ENCODE measurements at regions not wholly inside any gene's neighbourhood (a gene's known extent, or its start where the extent isn't known, plus 50 kb on each side); places are given as distances from the start of the nearest gene placed in this dataset.

- TF ChIP-seq YY1 (IDR thresholded peaks at IDR 0.05; ENCODE audit: insufficient read depth, insufficient read length) (no peak), ZNF274 (IDR thresholded peaks at IDR 0.05; ENCODE audit: low read depth, low read length) (no peak), SUZ12 (IDR thresholded peaks at IDR 0.05; ENCODE audit: extremely low read depth, insufficient read depth, insufficient read length) (no peak)
- Histone ChIP-seq H3K9me3 (ENCODE audit: insufficient read depth, low read length) (peaks cover 44% of the 10 kb centered on the region), H3K4me3 (ENCODE audit: insufficient read length, low read depth) (no peak overlapping the region), H3K4me1 (ENCODE audit: insufficient read depth, insufficient read length) (no peaks in the 10 kb centered on the region), H3K9ac (ENCODE audit: insufficient read length, low read depth) (no peak overlapping the region), H3K36me3 (ENCODE audit: insufficient read depth, insufficient read length, low read length) (no peaks in the 10 kb centered on the region), H3K27me3 (ENCODE audit: insufficient read depth, insufficient read length) (no peaks in the 10 kb centered on the region)
- DNase-seq (ENCODE audit: low read depth, low spot score) = no peak
Observed at GRCh38 chr1:229822026-229822425, 196.0 kb downstream of the URB2 start.

DNA sequence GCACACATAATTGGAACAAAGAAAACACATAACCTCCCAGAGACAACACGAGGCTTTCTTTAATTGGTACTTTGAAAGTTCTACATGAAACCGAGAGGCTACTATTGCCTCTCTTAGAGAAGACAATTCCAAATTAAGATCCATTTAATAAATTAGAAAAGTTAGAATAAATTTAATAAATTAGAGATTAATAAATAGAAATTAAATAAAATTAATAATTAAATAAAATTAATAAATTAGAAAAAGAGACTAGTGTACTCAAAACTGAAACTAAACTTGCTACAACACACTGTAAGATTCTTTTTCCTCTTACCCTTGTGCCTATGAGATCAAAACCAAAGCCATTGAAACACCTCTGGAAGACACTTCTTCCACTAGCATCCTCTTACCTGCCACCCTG is 199.0 kb downstream of the URB2 start:
- no peak for TF ChIP-seq ZNF274 (IDR thresholded peaks at IDR 0.05; ENCODE audit: low read depth, low read length)
- no peak for TF ChIP-seq YY1 (IDR thresholded peaks at IDR 0.05; ENCODE audit: insufficient read depth, insufficient read length)
- no peak for TF ChIP-seq SUZ12 (IDR thresholded peaks at IDR 0.05; ENCODE audit: extremely low read depth, insufficient read depth, insufficient read length)
- Histone ChIP-seq H3K4me3 (ENCODE audit: insufficient read length, low read depth) (no peak overlapping the region), H3K9ac (ENCODE audit: insufficient read length, low read depth) (no peak overlapping the region), H3K4me1 (ENCODE audit: insufficient read depth, insufficient read length) (no peaks in the 10 kb centered on the region), H3K27me3 (ENCODE audit: insufficient read depth, insufficient read length) (no peaks in the 10 kb centered on the region), H3K9me3 (ENCODE audit: insufficient read depth, low read length) (peaks cover 31% of the 10 kb centered on the region), H3K36me3 (ENCODE audit: insufficient read depth, insufficient read length, low read length) (no peaks in the 10 kb centered on the region)
- no peak for DNase-seq (ENCODE audit: low read depth, low spot score)

DNA sequence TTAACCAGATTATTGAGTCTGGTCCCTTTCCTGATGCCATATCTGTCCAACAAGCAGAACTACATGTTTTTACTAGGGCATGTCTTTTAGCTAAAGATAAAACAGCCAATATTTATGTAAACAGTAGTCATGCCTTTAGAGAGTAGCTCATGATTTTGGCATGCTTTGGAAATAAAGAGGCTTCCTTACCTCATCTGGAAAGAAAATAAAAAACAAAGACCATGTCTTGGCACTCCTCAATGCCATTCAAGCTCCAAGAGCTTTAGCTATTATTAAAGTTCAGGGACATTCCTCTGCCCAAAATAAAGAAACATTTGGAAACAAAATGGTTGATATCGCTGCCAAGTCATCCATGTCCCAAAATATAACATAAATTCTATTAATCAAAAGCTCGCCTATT is 202.4 kb downstream of the URB2 start:
- Histone ChIP-seq H3K27me3 (ENCODE audit: insufficient read depth, insufficient read length) (no peaks in the 10 kb centered on the region), H3K4me1 (ENCODE audit: insufficient read depth, insufficient read length) (no peaks in the 10 kb centered on the region), H3K9ac (ENCODE audit: insufficient read length, low read depth) (no peak overlapping the region), H3K36me3 (ENCODE audit: insufficient read depth, insufficient read length, low read length) (no peaks in the 10 kb centered on the region), H3K9me3 (ENCODE audit: insufficient read depth, low read length) (peaks cover 31% of the 10 kb centered on the region), H3K4me3 (ENCODE audit: insufficient read length, low read depth) (no peak overlapping the region)
- no peak for DNase-seq (ENCODE audit: low read depth, low spot score)
- no peak for TF ChIP-seq YY1 (IDR thresholded peaks at IDR 0.05; ENCODE audit: insufficient read depth, insufficient read length)
- no peak for TF ChIP-seq ZNF274 (IDR thresholded peaks at IDR 0.05; ENCODE audit: low read depth, low read length)
- TF ChIP-seq SUZ12 (IDR thresholded peaks at IDR 0.05; ENCODE audit: extremely low read depth, insufficient read depth, insufficient read length) = no peak

GRCh38 chr1:229832695-229833094 is 206.6 kb downstream of the URB2 start:
- DNase-seq (ENCODE audit: low read depth, low spot score) = no peak
- Histone ChIP-seq H3K9ac (ENCODE audit: insufficient read length, low read depth) (no peak overlapping the region), H3K9me3 (ENCODE audit: insufficient read depth, low read length) (no peaks in the 10 kb centered on the region), H3K4me3 (ENCODE audit: insufficient read length, low read depth) (no peak overlapping the region), H3K27me3 (ENCODE audit: insufficient read depth, insufficient read length) (no peaks in the 10 kb centered on the region), H3K36me3 (ENCODE audit: insufficient read depth, insufficient read length, low read length) (no peaks in the 10 kb centered on the region), H3K4me1 (ENCODE audit: insufficient read depth, insufficient read length) (no peaks in the 10 kb centered on the region)
- TF ChIP-seq ZNF274 (IDR thresholded peaks at IDR 0.05; ENCODE audit: low read depth, low read length) (no peak), SUZ12 (IDR thresholded peaks at IDR 0.05; ENCODE audit: extremely low read depth, insufficient read depth, insufficient read length) (no peak), YY1 (IDR thresholded peaks at IDR 0.05; ENCODE audit: insufficient read depth, insufficient read length) (no peak)

DNA sequence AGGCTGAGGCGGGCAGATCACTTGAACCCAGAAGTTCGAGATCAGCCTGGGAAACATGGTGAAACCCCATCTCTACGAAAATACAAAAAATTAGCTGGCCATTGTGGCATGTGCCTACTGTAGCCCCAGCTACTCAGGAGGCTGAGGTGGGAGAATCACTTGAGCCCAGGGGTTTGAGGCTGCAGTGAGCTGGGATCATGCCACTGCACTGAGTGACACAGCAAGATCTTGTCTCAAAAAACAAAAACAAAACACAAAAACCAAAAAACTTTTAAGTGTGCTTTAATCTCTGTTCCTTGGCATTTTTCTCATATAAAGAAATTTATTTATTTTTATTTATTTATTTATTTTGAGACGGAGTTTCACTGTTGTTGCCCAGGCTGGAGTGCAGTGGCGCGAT is 208.2 kb downstream of the URB2 start:
- Histone ChIP-seq H3K9ac (ENCODE audit: insufficient read length, low read depth) (no peak overlapping the region), H3K4me1 (ENCODE audit: insufficient read depth, insufficient read length) (no peaks in the 10 kb centered on the region), H3K27me3 (ENCODE audit: insufficient read depth, insufficient read length) (no peaks in the 10 kb centered on the region), H3K36me3 (ENCODE audit: insufficient read depth, insufficient read length, low read length) (no peaks in the 10 kb centered on the region), H3K4me3 (ENCODE audit: insufficient read length, low read depth) (no peak overlapping the region), H3K9me3 (ENCODE audit: insufficient read depth, low read length) (no peaks in the 10 kb centered on the region)
- no peak for TF ChIP-seq ZNF274 (IDR thresholded peaks at IDR 0.05; ENCODE audit: low read depth, low read length)
- TF ChIP-seq SUZ12 (IDR thresholded peaks at IDR 0.05; ENCODE audit: extremely low read depth, insufficient read depth, insufficient read length) = no peak
- no peak for TF ChIP-seq YY1 (IDR thresholded peaks at IDR 0.05; ENCODE audit: insufficient read depth, insufficient read length)
- no peak for DNase-seq (ENCODE audit: low read depth, low spot score)

DNA sequence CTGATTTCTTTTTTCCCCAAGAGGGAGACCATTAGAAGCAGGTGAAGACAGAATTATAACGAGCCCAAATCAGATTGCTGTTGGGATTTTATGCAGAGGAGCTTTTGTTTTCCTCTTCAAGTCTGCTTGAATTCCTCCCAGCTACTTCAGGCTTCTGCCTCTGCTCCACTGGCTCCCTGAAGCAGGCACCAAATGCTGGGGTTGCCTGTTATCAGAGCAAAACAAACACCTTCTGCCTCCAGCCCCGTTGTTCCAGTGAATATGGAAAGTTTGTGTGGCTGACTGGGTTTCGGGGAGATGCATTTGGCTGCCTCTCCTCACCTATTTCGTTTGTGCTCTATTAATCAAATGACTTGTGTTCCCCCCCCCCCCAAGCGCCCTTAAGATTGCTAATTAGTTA is 209.2 kb downstream of the URB2 start:
- no peaks in the 10 kb centered on the region for H3K4me1 ChIP-seq (ENCODE audit: insufficient read depth, insufficient read length)
- no peaks in the 10 kb centered on the region for H3K9me3 ChIP-seq (ENCODE audit: insufficient read depth, low read length)

GRCh38 chr1:229836324-229836723 is 210.3 kb downstream of the URB2 start:
- Histone ChIP-seq H3K27me3 (ENCODE audit: insufficient read depth, insufficient read length) (no peaks in the 10 kb centered on the region), H3K36me3 (ENCODE audit: insufficient read depth, insufficient read length, low read length) (no peaks in the 10 kb centered on the region), H3K9ac (ENCODE audit: insufficient read length, low read depth) (no peak overlapping the region), H3K4me3 (ENCODE audit: insufficient read length, low read depth) (no peak overlapping the region), H3K9me3 (ENCODE audit: insufficient read depth, low read length) (no peaks in the 10 kb centered on the region), H3K4me1 (ENCODE audit: insufficient read depth, insufficient read length) (no peaks in the 10 kb centered on the region)
- no peak for DNase-seq (ENCODE audit: low read depth, low spot score)
- TF ChIP-seq ZNF274 (IDR thresholded peaks at IDR 0.05; ENCODE audit: low read depth, low read length) = no peak
- TF ChIP-seq SUZ12 (IDR thresholded peaks at IDR 0.05; ENCODE audit: extremely low read depth, insufficient read depth, insufficient read length) = no peak
- TF ChIP-seq YY1 (IDR thresholded peaks at IDR 0.05; ENCODE audit: insufficient read depth, insufficient read length) = no peak

More for the DNA sequence above, 209.2 kb downstream of the URB2 start:
- H3K4me3 ChIP-seq (ENCODE audit: insufficient read length, low read depth) = no peak overlapping the region
- no peak overlapping the region for H3K9ac ChIP-seq (ENCODE audit: insufficient read length, low read depth)
- no peaks in the 10 kb centered on the region for H3K36me3 ChIP-seq (ENCODE audit: insufficient read depth, insufficient read length, low read length)
- TF ChIP-seq YY1 (IDR thresholded peaks at IDR 0.05; ENCODE audit: insufficient read depth, insufficient read length) = no peak
- no peaks in the 10 kb centered on the region for H3K27me3 ChIP-seq (ENCODE audit: insufficient read depth, insufficient read length)
- DNase-seq (ENCODE audit: low read depth, low spot score) = no peak

DNA sequence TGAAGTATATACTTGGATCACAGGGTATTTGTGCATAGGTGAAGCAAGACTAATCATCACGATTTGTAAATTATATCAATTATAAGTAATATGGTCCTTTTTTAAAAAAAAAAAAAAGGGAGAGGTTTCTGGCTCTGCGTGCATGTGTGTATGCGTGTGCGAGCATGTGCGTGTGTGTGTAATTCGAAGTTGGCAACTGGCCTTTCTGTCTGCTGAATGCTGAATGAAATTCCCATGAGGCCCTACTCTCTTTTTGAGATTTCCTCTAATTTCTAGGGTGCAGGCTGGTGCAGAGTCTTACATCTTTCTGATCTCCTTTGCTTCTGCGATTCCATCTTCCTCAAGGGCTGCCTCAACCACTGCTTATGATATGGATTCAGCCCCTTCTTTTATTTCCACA is 212.2 kb downstream of the URB2 start:
- Histone ChIP-seq H3K9ac (ENCODE audit: insufficient read length, low read depth) (no peak overlapping the region), H3K4me3 (ENCODE audit: insufficient read length, low read depth) (no peak overlapping the region), H3K27me3 (ENCODE audit: insufficient read depth, insufficient read length) (no peaks in the 10 kb centered on the region), H3K36me3 (ENCODE audit: insufficient read depth, insufficient read length, low read length) (no peaks in the 10 kb centered on the region), H3K9me3 (ENCODE audit: insufficient read depth, low read length) (no peaks in the 10 kb centered on the region), H3K4me1 (ENCODE audit: insufficient read depth, insufficient read length) (no peaks in the 10 kb centered on the region)
- TF ChIP-seq YY1 (IDR thresholded peaks at IDR 0.05; ENCODE audit: insufficient read depth, insufficient read length) (no peak), ZNF274 (IDR thresholded peaks at IDR 0.05; ENCODE audit: low read depth, low read length) (no peak), SUZ12 (IDR thresholded peaks at IDR 0.05; ENCODE audit: extremely low read depth, insufficient read depth, insufficient read length) (no peak)
- DNase-seq (ENCODE audit: low read depth, low spot score) = no peak

Measured in NT2/D1 (cell line).